ENCODE measurements at regions not wholly inside any gene's neighbourhood (a gene's known extent, or its start where the extent isn't known, plus 50 kb on each side); places are given as distances from the start of the nearest gene placed in this dataset.

- Histone ChIP-seq H3F3A (ENCODE audit: insufficient read depth) (no peaks in the 10 kb centered on the region), H2AFZ (ENCODE audit: low read depth, low read length, severe bottlenecking) (no peak overlapping the region), H3K4me2 (ENCODE audit: low read depth, low read length, poor library complexity, severe bottlenecking) (no peak overlapping the region), H3K9me3 (ENCODE audit: insufficient read depth, low read length) (no peaks in the 10 kb centered on the region), H3K27me3 (ENCODE audit: low read length) (no peaks in the 10 kb centered on the region), H3K27ac (ENCODE audit: low read depth, low read length) (no peak overlapping the region), H4K20me1 (ENCODE audit: low read depth, low read length) (no peaks in the 10 kb centered on the region), H3K9ac (ENCODE audit: low read length) (no peak overlapping the region), H3K9me2 (replicated peaks; ENCODE audit: insufficient read depth, low read length) (no peaks in the 10 kb centered on the region), H3K4me3 (ENCODE audit: insufficient read depth, low read length, poor library complexity, severe bottlenecking) (no peak overlapping the region), H3K79me2 (ENCODE audit: insufficient read depth, low read length) (no peaks in the 10 kb centered on the region), H3K36me3 (ENCODE audit: low read length) (no peaks in the 10 kb centered on the region)
- no peak for TF ChIP-seq EZH2phosphoT487 (conservative IDR thresholded peaks at IDR 0.05; ENCODE audit: low read length)
- TF ChIP-seq, protein P1, sequence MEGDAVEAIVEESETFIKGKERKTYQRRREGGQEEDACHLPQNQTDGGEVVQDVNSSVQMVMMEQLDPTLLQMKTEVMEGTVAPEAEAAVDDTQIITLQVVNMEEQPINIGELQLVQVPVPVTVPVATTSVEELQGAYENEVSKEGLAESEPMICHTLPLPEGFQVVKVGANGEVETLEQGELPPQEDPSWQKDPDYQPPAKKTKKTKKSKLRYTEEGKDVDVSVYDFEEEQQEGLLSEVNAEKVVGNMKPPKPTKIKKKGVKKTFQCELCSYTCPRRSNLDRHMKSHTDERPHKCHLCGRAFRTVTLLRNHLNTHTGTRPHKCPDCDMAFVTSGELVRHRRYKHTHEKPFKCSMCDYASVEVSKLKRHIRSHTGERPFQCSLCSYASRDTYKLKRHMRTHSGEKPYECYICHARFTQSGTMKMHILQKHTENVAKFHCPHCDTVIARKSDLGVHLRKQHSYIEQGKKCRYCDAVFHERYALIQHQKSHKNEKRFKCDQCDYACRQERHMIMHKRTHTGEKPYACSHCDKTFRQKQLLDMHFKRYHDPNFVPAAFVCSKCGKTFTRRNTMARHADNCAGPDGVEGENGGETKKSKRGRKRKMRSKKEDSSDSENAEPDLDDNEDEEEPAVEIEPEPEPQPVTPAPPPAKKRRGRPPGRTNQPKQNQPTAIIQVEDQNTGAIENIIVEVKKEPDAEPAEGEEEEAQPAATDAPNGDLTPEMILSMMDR (IDR thresholded peaks at IDR 0.05; ENCODE audit: insufficient read depth, low read length, poor library complexity, severe bottlenecking) = no peak
These were observed 53.1 kb upstream of the TRIM67 start for GRCh38 chr1:231108516-231109302.

- Histone ChIP-seq H3F3A (ENCODE audit: insufficient read depth) (no peaks in the 10 kb centered on the region), H2AFZ (ENCODE audit: low read depth, low read length, severe bottlenecking) (no peak overlapping the region), H3K36me3 (ENCODE audit: low read length) (no peaks in the 10 kb centered on the region), H3K9me2 (replicated peaks; ENCODE audit: insufficient read depth, low read length) (no peaks in the 10 kb centered on the region), H3K79me2 (ENCODE audit: insufficient read depth, low read length) (no peaks in the 10 kb centered on the region), H3K9me3 (ENCODE audit: insufficient read depth, low read length) (no peaks in the 10 kb centered on the region), H3K9ac (ENCODE audit: low read length) (no peak overlapping the region), H3K27me3 (ENCODE audit: low read length) (no peaks in the 10 kb centered on the region), H3K4me2 (ENCODE audit: low read depth, low read length, poor library complexity, severe bottlenecking) (no peak overlapping the region), H3K27ac (ENCODE audit: low read depth, low read length) (no peak overlapping the region), H3K4me3 (ENCODE audit: insufficient read depth, low read length, poor library complexity, severe bottlenecking) (no peak overlapping the region), H4K20me1 (ENCODE audit: low read depth, low read length) (no peaks in the 10 kb centered on the region)
- TF ChIP-seq EZH2phosphoT487 (conservative IDR thresholded peaks at IDR 0.05; ENCODE audit: low read length) = no peak
- TF ChIP-seq, protein P1 (IDR thresholded peaks at IDR 0.05; ENCODE audit: insufficient read depth, low read length, poor library complexity, severe bottlenecking) = no peak
These were observed 54.1 kb upstream of the TRIM67 start for GRCh38 chr1:231107600-231108326.

- Histone ChIP-seq H3K9me2 (replicated peaks; ENCODE audit: insufficient read depth, low read length) (no peaks in the 10 kb centered on the region), H2AFZ (ENCODE audit: low read depth, low read length, severe bottlenecking) (no peak overlapping the region), H3K9ac (ENCODE audit: low read length) (no peak overlapping the region), H3K27me3 (ENCODE audit: low read length) (no peaks in the 10 kb centered on the region), H3F3A (ENCODE audit: insufficient read depth) (no peaks in the 10 kb centered on the region), H3K36me3 (ENCODE audit: low read length) (no peaks in the 10 kb centered on the region), H3K27ac (ENCODE audit: low read depth, low read length) (no peak overlapping the region), H3K4me3 (ENCODE audit: insufficient read depth, low read length, poor library complexity, severe bottlenecking) (no peak overlapping the region), H3K4me2 (ENCODE audit: low read depth, low read length, poor library complexity, severe bottlenecking) (no peak overlapping the region), H3K79me2 (ENCODE audit: insufficient read depth, low read length) (no peaks in the 10 kb centered on the region), H3K9me3 (ENCODE audit: insufficient read depth, low read length) (no peaks in the 10 kb centered on the region), H4K20me1 (ENCODE audit: low read depth, low read length) (no peaks in the 10 kb centered on the region)
- TF ChIP-seq, protein P1 (IDR thresholded peaks at IDR 0.05; ENCODE audit: insufficient read depth, low read length, poor library complexity, severe bottlenecking) = no peak
- TF ChIP-seq EZH2phosphoT487 (conservative IDR thresholded peaks at IDR 0.05; ENCODE audit: low read length) = no peak
These were observed 54.7 kb upstream of the TRIM67 start for GRCh38 chr1:231107151-231107550.
